Neural crest cell (in vitro differentiated cells): ENCODE measurements at regions not wholly inside any gene's neighbourhood (a gene's known extent, or its start where the extent isn't known, plus 50 kb on each side); places are given as distances from the start of the nearest gene placed in this dataset.

Experiments
- DNase-seq: peaks from one replicate; pipeline ENCODE4 v3.0.0; 2021; ENCODE audit warnings: low read depth, mixed read lengths, low spot score
- H3K27ac Mint-ChIP-seq: one replicate; pipeline ENCODE4 v1.8.0; 2021; ENCODE audit warnings: mild to moderate bottlenecking, mixed read lengths; ENCODE audit not compliant: unreplicated experiment
- H3K27me3 Mint-ChIP-seq: 2 replicates; pipeline ENCODE4 v1.8.0; 2021; ENCODE audit warnings: low read depth, mild to moderate bottlenecking, mixed read lengths
- H3K36me3 Mint-ChIP-seq: 2 replicates; pipeline ENCODE4 v1.8.0; 2021; ENCODE audit warnings: low read depth, mild to moderate bottlenecking, mixed read lengths
- H3K4me1 Mint-ChIP-seq: 2 replicates; pipeline ENCODE4 v1.8.0; 2021; ENCODE audit warnings: mixed read lengths
- H3K4me3 Mint-ChIP-seq: one replicate; pipeline ENCODE4 v1.8.0; 2021; ENCODE audit warnings: mild to moderate bottlenecking, mixed read lengths
- H3K9me3 Mint-ChIP-seq: 2 replicates; pipeline ENCODE4 v1.8.0; 2021; ENCODE audit warnings: mixed read lengths
- CTCF ChIP-seq: fragments of 200-600 bp; sonication (generic); conservative IDR thresholded peaks from 2 replicates; pipeline ENCODE4 v1.5.0; 2021; ENCODE audit warnings: antibody characterized with exemption, mild to moderate bottlenecking

GRCh38 chr6:164129218-164129617 is 714.7 kb downstream of the QKI start:
- Mint-ChIP-seq H3K36me3 (peaks cover 6% of the 10 kb centered on the region), H3K27me3 (no peaks in the 10 kb centered on the region), H3K27ac (no peak overlapping the region), H3K9me3 (peaks cover 10% of the 10 kb centered on the region), H3K4me3 (no peak overlapping the region), H3K4me1 (peaks cover 4% of the 10 kb centered on the region)
- TF ChIP-seq CTCF, result no peak
- DNase-seq, result no peak

- peaks cover 10% of the 10 kb centered on the region for H3K9me3 Mint-ChIP-seq
- H3K4me1 Mint-ChIP-seq, result peaks cover 4% of the 10 kb centered on the region
- no peak for TF ChIP-seq CTCF
- H3K4me3 Mint-ChIP-seq, result no peak overlapping the region
- no peak overlapping the region for H3K27ac Mint-ChIP-seq
- no peaks in the 10 kb centered on the region for H3K27me3 Mint-ChIP-seq
- H3K36me3 Mint-ChIP-seq, result peaks cover 6% of the 10 kb centered on the region
- no peak for DNase-seq
Measured at GRCh38 chr6:164128101-164128500, 713.6 kb downstream of the QKI start.

GRCh38 chr6:164124986-164125385 is 710.5 kb downstream of the QKI start:
- no peak overlapping the region for H3K4me3 Mint-ChIP-seq
- H3K36me3 Mint-ChIP-seq, result peaks cover 6% of the 10 kb centered on the region
- H3K9me3 Mint-ChIP-seq, result peaks cover 18% of the 10 kb centered on the region
- no peak for DNase-seq
- TF ChIP-seq CTCF, result no peak
- H3K27me3 Mint-ChIP-seq, result no peaks in the 10 kb centered on the region
- no peak overlapping the region for H3K27ac Mint-ChIP-seq
- peaks cover 4% of the 10 kb centered on the region for H3K4me1 Mint-ChIP-seq

- no peak for TF ChIP-seq CTCF
- peaks cover 9% of the 10 kb centered on the region for H3K4me1 Mint-ChIP-seq
- H3K4me3 Mint-ChIP-seq, result no peak overlapping the region
- DNase-seq, result no peak
- no peak overlapping the region for H3K27ac Mint-ChIP-seq
- peaks cover 20% of the 10 kb centered on the region for H3K9me3 Mint-ChIP-seq
- H3K36me3 Mint-ChIP-seq, result peaks cover 9% of the 10 kb centered on the region
- H3K27me3 Mint-ChIP-seq, result no peaks in the 10 kb centered on the region
Measured at GRCh38 chr6:164124473-164124872, 710.0 kb downstream of the QKI start.

- no peak overlapping the region for H3K27ac Mint-ChIP-seq
- H3K4me1 Mint-ChIP-seq, result peaks cover 12% of the 10 kb centered on the region
- no peak for TF ChIP-seq CTCF
- no peak for DNase-seq
- no peak overlapping the region for H3K4me3 Mint-ChIP-seq
- peaks cover 9% of the 10 kb centered on the region for H3K36me3 Mint-ChIP-seq
- H3K27me3 Mint-ChIP-seq, result no peaks in the 10 kb centered on the region
- H3K9me3 Mint-ChIP-seq, result peaks cover 20% of the 10 kb centered on the region
Measured at GRCh38 chr6:164122109-164122508, 707.6 kb downstream of the QKI start.

- no peaks in the 10 kb centered on the region for H3K27me3 Mint-ChIP-seq
- H3K36me3 Mint-ChIP-seq, result peaks cover 9% of the 10 kb centered on the region
- H3K9me3 Mint-ChIP-seq, result peaks cover 20% of the 10 kb centered on the region
- H3K4me3 Mint-ChIP-seq, result no peak overlapping the region
- peak overlapping the region; percentile 59 for H3K27ac Mint-ChIP-seq
- DNase-seq, result no peak
- TF ChIP-seq CTCF, result no peak
- peaks cover 17% of the 10 kb centered on the region for H3K4me1 Mint-ChIP-seq
Measured at GRCh38 chr6:164121527-164121926, 707.0 kb downstream of the QKI start.
